Pons (tissue), 1 donor: ENCODE measurements at regions not wholly inside any gene's neighbourhood (a gene's known extent, or its start where the extent isn't known, plus 50 kb on each side); places are given as distances from the start of the nearest gene placed in this dataset.
"Not testable (repeated sequence)": the region's sequence is repeated elsewhere in the genome, so short reads cannot be mapped to it uniquely, and the experiment has no call there.

Source experiments
- DNase-seq: peaks from one replicate; pipeline ENCODE4 v3.0.0-alpha.2; 2016; ENCODE audit warnings: low spot score

GRCh38 chr18:5720132-5720531, 175.2 kb downstream of the TMEM200C start:
- DNase-seq: no peak

- DNase-seq: no peak
Measured at GRCh38 chr18:5717256-5717655, 173.5 kb upstream of the EPB41L3 start.

- no peak for DNase-seq
Measured at GRCh38 chr18:5710676-5711075, 166.9 kb upstream of the EPB41L3 start.

GRCh38 chr18:5710235-5710634, 166.4 kb upstream of the EPB41L3 start:
- no peak for DNase-seq

GRCh38 chr18:5709476-5710095, 165.8 kb upstream of the EPB41L3 start:
- DNase-seq: no peak

GRCh38 chr18:5707586-5707985, 163.8 kb upstream of the EPB41L3 start:
- no peak for DNase-seq

DNA sequence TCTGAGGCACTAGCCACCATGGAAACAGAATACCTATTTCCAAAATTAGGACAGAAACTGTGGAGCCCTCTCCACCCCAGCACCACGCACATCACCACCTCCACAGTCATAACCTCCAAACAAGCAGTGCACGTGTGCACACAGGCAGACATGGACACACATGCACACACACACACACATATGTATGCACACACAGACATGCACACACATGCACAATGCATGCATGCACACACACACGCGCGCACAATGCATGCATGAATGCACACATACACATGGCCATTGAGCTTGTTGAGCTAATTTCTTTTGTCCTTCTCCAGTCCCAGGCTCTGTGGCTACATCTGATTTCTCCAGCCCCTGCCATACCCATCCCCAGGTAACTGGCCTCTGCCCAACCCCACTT, 161.6 kb upstream of the EPB41L3 start:
- DNase-seq: no peak

DNA sequence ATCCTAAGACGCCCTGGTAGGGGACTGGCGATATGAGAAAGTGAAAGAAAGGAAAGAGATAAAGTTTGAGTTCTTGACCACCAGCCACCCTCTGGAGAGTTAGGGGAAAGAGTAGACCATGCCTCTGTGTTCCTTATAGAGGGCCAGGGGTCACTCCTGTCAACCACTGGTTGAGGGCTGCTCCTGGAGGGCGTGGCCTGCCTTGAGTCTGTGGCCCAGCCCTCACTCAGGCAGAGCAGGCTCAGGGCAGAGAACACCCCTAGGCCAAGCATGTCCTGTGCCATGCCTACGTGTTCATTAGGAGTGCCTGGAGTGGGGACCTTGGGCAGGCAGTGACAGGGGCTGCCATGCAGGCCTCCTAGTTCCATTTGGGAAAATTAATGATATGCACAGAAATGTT, 161.1 kb upstream of the EPB41L3 start:
- DNase-seq: no peak

DNA sequence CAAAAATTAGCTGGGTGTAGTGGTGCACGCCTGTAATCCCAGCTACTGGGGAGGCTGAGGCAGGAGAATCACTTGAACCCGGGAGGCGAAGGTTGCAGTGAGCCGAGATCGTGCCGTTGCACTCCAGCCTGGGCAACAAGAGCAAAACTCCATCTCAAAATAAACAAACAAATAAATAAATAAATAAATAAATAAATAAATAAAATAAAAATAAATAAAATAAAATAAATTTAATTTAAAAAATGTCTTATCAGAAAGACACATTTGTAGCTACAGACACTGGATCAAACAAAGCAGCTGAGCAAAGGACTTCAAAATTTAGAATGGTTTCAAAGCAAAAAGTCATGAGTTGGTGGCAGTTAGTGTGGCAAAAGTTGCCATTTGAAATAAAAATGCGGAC, 158.2 kb upstream of the EPB41L3 start:
- not testable (repeated sequence) for DNase-seq

- no peak for DNase-seq
Measured at GRCh38 chr18:5693699-5694294, 150.0 kb upstream of the EPB41L3 start.

DNA sequence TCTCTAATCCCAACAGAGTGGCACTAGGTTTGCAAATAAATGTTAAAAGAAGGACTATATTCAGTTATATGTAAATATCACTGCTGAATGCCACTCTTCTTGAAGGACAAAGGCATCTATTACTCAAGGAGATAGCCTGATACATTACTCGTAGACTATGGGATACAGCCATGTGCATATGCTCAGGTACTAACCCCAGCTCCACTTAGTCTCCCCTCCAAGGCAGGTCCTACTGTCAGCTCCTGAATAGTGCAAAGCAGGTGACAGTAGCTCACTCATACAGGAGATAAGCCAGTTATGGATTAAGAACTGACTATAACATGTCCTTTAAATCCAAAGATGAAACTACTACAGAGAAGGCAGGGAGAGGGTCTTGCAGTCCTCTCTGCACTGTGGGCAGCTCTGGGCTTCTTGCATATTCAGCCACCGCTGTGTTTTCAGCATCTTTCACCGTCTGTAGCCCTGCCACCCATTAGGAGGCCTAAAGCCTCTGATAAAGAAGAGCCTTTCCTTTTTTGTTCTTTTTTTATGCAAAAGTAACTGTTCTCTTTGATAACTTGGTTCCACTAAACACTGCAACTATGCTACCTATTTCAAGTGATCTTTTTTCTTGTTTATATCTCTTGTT, 135.1 kb upstream of the EPB41L3 start:
- no peak for DNase-seq

- no peak for DNase-seq
Measured at GRCh38 chr18:5678278-5678677, 134.5 kb upstream of the EPB41L3 start.

- DNase-seq: no peak
Measured at GRCh38 chr18:5673616-5674015, 129.8 kb upstream of the EPB41L3 start.

DNA sequence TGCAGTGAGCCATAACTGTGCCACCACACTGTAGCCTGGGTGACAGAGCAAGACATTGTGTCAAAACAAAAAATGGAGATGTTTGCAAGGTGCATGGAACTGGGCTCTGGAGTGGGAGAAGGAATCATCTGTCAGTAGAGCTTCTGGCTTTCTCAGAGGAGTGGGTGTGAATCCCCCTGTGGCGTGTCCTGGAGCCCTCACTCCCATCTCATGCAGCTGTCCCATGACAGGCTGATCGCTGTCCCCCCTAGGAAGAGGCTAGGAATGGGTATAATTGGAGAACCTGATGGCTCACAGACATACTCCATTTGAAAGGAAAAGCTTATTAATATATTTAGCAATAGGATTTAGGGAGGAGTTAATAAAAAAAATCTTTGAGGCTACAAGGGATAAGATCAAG, 125.8 kb upstream of the EPB41L3 start:
- no peak for DNase-seq

- DNase-seq: no peak
Measured at GRCh38 chr18:5668087-5668715, 124.4 kb upstream of the EPB41L3 start.

DNA sequence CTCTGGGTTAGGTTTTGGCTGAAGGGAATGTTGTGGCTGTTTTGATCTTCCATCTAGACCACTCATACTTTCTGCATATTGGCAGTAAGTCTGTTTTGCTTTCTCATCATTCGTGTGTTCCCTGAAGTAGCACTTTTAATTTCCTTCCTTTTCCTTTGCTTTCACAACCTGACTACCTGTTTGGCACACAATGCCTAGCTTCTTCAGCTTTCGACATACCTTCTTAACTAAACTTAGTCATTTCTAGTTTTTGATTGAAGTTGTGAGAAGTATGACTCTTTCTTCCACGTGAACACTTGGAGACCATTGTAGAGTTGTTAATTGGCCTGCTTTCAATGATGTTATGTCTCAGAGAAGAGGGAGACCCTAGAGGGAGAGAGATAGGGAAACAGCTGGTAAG, 123.6 kb upstream of the EPB41L3 start:
- DNase-seq: no peak

DNA sequence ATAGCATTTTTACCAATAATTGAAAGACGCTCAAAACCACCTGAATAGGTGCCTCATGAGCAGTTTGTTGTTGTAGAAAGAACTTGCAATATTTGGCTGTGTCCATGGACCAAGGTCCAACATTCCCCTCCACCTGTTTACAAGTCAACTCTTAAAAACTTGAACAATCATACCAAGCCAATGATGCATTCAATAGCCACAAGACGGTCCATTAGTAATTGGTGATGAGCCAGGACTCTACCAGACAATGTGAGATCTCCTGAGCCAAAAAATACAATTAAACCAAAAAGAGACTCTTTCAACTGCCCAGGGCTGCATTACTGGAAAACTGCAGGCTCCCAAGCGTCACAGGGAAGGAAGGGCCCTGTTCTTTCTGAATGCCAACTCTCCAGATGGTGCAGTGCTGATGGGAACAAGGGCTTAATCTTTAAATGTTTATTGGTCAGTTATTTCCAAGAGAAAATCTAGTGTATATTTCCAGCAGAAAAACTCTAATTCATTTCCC, 118.8 kb upstream of the EPB41L3 start:
- DNase-seq: no peak

DNA sequence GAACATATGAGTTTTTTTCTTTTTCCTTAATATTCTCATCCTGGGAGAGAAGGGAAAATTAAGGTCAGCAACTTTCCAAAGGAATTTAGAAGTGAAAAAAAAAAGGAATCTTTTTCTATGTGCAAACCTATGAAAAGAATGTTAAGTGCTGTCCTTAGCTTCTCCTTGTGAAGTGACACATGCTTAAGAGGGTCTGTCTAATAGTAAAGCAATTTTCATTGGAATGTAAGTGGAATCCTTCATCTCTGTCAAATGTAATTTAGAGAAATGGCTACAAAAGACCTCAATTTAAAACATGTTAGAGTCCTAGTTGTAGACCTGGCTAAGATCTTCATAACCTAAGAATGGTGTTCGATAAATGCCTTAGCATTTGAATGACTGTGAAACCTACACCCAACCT, 117.4 kb upstream of the EPB41L3 start:
- no peak for DNase-seq

- no peak for DNase-seq
Measured at GRCh38 chr18:5653802-5654201, 110.0 kb upstream of the EPB41L3 start.

DNA sequence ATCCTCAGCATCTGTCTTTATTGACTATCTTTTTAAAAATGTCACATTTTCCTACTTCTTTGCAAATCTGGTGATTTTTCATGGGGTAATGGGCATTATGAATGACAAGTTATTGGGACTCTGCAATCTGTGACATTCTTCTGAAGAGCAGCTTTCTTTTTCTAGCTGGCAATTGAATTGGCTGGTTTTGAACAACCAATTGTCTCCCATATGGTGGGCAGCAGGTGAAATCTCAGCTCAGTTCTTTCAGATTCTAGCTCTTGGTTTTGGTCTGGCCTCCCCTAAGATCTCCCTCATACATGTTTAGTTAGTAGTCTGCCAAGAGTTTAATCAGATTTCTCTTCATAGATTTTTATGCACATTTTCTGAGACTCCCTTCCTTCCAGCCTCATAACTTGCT, 107.9 kb upstream of the EPB41L3 start:
- no peak for DNase-seq

DNA sequence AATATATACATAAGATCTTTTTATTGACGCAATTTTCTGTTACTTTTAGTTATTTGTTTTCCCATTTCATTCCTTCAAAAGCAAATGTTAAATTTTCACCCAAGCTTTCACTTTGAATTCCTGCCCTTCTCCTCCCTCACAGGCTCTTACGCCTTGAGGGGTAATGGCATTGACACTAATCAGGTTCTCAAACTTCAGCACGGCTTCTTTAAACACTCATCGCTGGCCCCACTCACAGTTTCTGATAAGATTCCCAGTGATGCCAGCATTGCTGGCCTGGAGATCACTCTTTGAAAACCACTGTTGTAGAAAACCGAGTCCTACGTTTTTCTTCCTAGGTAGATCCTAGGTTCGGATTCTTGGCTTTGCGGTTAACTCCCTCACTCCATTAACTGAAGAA, 105.6 kb upstream of the EPB41L3 start:
- DNase-seq: no peak

- DNase-seq: no peak
Measured at GRCh38 chr18:5646739-5647138, 102.9 kb upstream of the EPB41L3 start.

DNA sequence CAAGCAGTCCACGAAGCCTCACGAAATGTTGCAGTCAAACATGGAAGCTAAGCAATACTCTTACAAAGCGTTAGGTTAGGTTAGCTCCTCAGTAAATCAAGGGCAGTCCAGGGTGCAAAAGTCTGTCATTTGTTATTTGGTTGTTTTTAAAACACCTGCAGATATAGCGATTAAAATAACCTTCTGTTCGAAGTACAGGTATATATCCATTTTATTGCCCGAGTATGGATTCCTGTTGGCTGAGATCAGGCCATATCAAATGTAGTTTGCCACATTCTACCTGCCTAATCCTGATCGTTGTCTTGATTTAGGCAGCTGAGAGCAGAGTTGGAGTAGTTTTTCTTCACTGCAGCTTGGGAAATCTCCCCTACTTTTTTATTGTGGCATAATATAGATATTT, 99.5 kb upstream of the EPB41L3 start:
- DNase-seq: no peak
